ENCODE measurements at regions not wholly inside any gene's neighbourhood (a gene's known extent, or its start where the extent isn't known, plus 50 kb on each side); places are given as distances from the start of the nearest gene placed in this dataset.

DNA sequence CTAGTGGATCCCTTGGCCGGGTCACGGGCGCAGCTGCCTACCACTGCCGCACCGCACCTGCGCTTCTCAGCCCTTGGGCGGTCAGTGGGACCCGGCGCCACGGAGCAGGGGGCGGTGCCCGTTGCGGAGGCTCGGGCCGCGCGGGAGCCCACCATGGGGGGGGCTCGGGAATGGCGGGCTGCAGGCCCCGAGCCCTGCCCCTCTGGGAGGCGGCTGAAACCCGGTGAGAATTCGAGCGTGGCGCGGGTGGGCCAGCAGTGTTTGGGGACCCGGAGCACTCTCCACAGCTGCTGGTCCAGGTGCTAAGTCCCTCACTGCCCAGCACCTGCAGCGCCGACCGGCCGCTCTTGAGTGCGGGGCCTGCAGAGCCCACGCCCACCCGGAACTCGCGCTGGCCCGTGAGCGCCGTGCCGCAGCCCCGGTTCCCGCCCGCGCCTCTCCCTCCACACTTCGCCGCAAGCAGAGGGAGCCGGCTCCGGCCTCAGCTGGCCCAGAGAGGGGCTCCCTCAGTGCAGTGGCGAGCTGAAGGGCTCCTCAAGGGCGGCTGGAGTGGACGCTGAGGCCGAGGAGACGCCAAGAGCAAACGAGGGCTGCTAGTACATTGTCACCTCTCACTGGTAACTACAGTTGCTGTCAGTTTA is 120.5 kb upstream of the TMEM170B start:
- TF ChIP-seq, protein P1, sequence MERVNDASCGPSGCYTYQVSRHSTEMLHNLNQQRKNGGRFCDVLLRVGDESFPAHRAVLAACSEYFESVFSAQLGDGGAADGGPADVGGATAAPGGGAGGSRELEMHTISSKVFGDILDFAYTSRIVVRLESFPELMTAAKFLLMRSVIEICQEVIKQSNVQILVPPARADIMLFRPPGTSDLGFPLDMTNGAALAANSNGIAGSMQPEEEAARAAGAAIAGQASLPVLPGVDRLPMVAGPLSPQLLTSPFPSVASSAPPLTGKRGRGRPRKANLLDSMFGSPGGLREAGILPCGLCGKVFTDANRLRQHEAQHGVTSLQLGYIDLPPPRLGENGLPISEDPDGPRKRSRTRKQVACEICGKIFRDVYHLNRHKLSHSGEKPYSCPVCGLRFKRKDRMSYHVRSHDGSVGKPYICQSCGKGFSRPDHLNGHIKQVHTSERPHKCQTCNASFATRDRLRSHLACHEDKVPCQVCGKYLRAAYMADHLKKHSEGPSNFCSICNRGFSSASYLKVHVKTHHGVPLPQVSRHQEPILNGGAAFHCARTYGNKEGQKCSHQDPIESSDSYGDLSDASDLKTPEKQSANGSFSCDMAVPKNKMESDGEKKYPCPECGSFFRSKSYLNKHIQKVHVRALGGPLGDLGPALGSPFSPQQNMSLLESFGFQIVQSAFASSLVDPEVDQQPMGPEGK (tag by site-specific recombination; IDR thresholded peaks at IDR 0.05): no peak
- TF ChIP-seq ZBTB17 (tag by site-specific recombination; IDR thresholded peaks at IDR 0.05) (no peak), ZNF510 (tag by site-specific recombination; IDR thresholded peaks at IDR 0.05; ENCODE audit: insufficient replicate concordance) (no peak), ZNF658 (tag by site-specific recombination; IDR thresholded peaks at IDR 0.05) (no peak), ZNF404 (tag by site-specific recombination; IDR thresholded peaks at IDR 0.05) (no peak), BCL11A (tag by site-specific recombination; IDR thresholded peaks at IDR 0.05; ENCODE audit: low read depth) (no peak), ZNF521 (tag by site-specific recombination; IDR thresholded peaks at IDR 0.05) (no peak), ZNF121 (tag by site-specific recombination; IDR thresholded peaks at IDR 0.05) (no peak), ZNF501 (tag by site-specific recombination; IDR thresholded peaks at IDR 0.05) (no peak), ZNF350 (tag by site-specific recombination; IDR thresholded peaks at IDR 0.05) (no peak)
- TF ChIP-seq, protein P2, sequence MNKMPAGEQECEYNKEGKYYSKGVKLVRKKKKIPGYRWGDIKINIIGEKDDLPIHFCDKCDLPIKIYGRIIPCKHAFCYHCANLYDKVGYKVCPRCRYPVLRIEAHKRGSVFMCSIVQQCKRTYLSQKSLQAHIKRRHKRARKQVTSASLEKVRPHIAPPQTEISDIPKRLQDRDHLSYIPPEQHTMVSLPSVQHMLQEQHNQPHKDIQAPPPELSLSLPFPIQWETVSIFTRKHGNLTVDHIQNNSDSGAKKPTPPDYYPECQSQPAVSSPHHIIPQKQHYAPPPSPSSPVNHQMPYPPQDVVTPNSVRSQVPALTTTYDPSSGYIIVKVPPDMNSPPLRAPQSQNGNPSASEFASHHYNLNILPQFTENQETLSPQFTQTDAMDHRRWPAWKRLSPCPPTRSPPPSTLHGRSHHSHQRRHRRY (tag by site-specific recombination; IDR thresholded peaks at IDR 0.05): no peak
- TF ChIP-seq, protein P3, sequence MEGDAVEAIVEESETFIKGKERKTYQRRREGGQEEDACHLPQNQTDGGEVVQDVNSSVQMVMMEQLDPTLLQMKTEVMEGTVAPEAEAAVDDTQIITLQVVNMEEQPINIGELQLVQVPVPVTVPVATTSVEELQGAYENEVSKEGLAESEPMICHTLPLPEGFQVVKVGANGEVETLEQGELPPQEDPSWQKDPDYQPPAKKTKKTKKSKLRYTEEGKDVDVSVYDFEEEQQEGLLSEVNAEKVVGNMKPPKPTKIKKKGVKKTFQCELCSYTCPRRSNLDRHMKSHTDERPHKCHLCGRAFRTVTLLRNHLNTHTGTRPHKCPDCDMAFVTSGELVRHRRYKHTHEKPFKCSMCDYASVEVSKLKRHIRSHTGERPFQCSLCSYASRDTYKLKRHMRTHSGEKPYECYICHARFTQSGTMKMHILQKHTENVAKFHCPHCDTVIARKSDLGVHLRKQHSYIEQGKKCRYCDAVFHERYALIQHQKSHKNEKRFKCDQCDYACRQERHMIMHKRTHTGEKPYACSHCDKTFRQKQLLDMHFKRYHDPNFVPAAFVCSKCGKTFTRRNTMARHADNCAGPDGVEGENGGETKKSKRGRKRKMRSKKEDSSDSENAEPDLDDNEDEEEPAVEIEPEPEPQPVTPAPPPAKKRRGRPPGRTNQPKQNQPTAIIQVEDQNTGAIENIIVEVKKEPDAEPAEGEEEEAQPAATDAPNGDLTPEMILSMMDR (tag by site-specific recombination; IDR thresholded peaks at IDR 0.05): no peak
- TF ChIP-seq, protein P4, sequence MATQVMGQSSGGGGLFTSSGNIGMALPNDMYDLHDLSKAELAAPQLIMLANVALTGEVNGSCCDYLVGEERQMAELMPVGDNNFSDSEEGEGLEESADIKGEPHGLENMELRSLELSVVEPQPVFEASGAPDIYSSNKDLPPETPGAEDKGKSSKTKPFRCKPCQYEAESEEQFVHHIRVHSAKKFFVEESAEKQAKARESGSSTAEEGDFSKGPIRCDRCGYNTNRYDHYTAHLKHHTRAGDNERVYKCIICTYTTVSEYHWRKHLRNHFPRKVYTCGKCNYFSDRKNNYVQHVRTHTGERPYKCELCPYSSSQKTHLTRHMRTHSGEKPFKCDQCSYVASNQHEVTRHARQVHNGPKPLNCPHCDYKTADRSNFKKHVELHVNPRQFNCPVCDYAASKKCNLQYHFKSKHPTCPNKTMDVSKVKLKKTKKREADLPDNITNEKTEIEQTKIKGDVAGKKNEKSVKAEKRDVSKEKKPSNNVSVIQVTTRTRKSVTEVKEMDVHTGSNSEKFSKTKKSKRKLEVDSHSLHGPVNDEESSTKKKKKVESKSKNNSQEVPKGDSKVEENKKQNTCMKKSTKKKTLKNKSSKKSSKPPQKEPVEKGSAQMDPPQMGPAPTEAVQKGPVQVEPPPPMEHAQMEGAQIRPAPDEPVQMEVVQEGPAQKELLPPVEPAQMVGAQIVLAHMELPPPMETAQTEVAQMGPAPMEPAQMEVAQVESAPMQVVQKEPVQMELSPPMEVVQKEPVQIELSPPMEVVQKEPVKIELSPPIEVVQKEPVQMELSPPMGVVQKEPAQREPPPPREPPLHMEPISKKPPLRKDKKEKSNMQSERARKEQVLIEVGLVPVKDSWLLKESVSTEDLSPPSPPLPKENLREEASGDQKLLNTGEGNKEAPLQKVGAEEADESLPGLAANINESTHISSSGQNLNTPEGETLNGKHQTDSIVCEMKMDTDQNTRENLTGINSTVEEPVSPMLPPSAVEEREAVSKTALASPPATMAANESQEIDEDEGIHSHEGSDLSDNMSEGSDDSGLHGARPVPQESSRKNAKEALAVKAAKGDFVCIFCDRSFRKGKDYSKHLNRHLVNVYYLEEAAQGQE (tag by site-specific recombination; IDR thresholded peaks at IDR 0.05): no peak
- TF ChIP-seq, protein P5, sequence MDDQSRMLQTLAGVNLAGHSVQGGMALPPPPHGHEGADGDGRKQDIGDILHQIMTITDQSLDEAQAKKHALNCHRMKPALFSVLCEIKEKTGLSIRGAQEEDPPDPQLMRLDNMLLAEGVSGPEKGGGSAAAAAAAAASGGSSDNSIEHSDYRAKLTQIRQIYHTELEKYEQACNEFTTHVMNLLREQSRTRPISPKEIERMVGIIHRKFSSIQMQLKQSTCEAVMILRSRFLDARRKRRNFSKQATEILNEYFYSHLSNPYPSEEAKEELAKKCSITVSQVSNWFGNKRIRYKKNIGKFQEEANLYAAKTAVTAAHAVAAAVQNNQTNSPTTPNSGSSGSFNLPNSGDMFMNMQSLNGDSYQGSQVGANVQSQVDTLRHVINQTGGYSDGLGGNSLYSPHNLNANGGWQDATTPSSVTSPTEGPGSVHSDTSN (CRISPR knock-in tag; IDR thresholded peaks at IDR 0.05): no peak
